ENCODE measurements at regions not wholly inside any gene's neighbourhood (a gene's known extent, or its start where the extent isn't known, plus 50 kb on each side); places are given as distances from the start of the nearest gene placed in this dataset.

DNA sequence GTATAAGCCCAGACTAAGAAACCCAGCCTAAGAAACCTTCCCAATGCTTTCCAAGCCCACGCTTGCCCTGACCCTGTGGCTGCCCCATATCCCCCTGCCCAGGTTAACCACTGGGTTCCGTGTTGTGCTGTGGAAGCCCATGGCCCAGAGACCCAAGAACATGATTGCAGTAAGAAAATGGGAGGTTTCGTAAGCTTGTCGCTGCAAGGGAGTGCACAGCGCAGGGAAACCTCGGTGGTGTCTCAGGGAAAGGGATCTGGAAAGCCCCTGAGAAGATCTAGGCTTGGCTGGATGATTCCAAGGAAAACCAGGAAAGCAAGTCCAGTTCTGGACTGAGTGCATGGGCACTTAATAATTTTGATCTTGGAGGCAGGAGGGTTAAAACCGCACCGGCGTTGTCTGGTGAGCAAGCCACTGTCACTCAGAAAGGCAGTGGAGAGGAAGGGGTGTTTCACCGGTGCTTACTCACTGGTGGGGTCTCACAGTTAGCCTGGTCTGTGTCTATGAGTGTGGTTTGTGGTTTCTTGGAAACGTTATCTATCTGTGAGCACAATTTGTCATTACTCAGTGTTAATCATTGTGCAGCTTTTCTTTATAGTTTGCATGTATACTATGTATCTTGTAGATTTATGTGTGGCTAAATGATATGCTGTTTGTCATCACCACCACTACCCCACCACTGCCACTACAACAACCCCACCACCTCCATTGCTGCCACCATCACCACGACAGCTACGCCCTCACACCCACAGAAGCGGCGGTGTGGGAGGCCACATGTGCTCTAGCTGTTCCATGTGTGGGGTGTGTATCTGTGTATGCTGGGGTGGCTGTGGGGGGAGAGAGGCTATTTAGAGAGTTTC, 53.3 kb upstream of the PRDM11 start:
- intact Hi-C loops (cut with DNase I), result no loop called here
- H3K27ac ChIP-seq, result no peak overlapping the region
- no peak overlapping the region for H3K4me3 ChIP-seq
- no peak for TF ChIP-seq EP300 (IDR thresholded peaks at IDR 0.05)
- TF ChIP-seq, protein P1, sequence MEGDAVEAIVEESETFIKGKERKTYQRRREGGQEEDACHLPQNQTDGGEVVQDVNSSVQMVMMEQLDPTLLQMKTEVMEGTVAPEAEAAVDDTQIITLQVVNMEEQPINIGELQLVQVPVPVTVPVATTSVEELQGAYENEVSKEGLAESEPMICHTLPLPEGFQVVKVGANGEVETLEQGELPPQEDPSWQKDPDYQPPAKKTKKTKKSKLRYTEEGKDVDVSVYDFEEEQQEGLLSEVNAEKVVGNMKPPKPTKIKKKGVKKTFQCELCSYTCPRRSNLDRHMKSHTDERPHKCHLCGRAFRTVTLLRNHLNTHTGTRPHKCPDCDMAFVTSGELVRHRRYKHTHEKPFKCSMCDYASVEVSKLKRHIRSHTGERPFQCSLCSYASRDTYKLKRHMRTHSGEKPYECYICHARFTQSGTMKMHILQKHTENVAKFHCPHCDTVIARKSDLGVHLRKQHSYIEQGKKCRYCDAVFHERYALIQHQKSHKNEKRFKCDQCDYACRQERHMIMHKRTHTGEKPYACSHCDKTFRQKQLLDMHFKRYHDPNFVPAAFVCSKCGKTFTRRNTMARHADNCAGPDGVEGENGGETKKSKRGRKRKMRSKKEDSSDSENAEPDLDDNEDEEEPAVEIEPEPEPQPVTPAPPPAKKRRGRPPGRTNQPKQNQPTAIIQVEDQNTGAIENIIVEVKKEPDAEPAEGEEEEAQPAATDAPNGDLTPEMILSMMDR (IDR thresholded peaks at IDR 0.05), result no peak
- TF ChIP-seq POLR2A (IDR thresholded peaks at IDR 0.05), result no peak
- H3K4me1 ChIP-seq (ENCODE audit: insufficient read depth), result peaks cover 8% of the 10 kb centered on the region
- no peak for DNase-seq
- H3K9me3 ChIP-seq, result no peaks in the 10 kb centered on the region
- H3K27me3 ChIP-seq, result no peaks in the 10 kb centered on the region
- WGBS, 3 donors, result 53 to 62% (median 55%) methylated on average over 15 of the region's 15 CpGs
- H3K36me3 ChIP-seq, result no peaks in the 10 kb centered on the region

DNA sequence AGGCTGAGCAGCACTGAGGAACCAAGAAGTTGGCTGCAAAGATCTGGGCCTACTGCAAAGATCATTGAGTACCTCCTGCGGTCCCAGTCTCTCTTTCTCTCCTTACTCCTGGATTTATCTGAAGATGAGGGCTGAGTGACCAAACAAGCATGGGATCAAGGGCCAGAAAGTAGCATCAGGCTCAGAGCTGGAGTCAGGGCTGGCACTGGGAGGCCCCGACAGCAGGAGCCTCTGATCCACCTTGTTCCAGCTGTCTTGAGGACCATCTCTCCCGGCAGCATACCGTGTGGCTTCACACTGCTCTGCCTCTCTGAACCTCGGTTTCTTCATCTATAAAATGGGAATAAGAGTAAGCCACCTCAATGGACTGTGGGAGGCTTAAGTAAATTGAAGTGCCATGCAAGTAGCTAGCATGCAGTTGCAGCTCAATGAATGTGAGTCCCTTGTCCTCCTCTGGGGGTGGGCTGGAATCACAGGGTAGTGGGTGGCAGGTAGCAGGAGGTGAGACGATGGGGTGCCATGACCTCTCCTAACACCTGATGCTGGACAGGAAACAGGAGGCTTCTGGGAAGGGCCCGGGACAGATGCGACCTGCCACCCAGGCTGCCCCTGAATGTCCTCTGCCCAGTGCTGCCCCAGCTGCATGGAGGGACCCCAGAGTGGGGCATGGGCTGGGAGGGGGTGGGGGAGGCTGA, 52.5 kb upstream of the PRDM11 start:
- Histone ChIP-seq H3K27me3 (no peaks in the 10 kb centered on the region), H3K4me1 (ENCODE audit: insufficient read depth) (peaks cover 8% of the 10 kb centered on the region), H3K4me3 (no peak overlapping the region), H3K9me3 (no peaks in the 10 kb centered on the region), H3K36me3 (no peaks in the 10 kb centered on the region), H3K27ac (no peak overlapping the region)
- DNase-seq, result no peak
- TF ChIP-seq POLR2A (IDR thresholded peaks at IDR 0.05) (no peak), EP300 (IDR thresholded peaks at IDR 0.05) (no peak)
- TF ChIP-seq, protein P1 (IDR thresholded peaks at IDR 0.05), result no peak
- intact Hi-C loops (cut with DNase I), result no loop called here
- 76 to 89% (median 77%) methylated on average over 8 of the region's 8 CpGs for WGBS, 3 donors

- no peak overlapping the region for H3K4me3 ChIP-seq
- H3K4me1 ChIP-seq (ENCODE audit: insufficient read depth), result peaks cover 5% of the 10 kb centered on the region
- no peaks in the 10 kb centered on the region for H3K27me3 ChIP-seq
- no peaks in the 10 kb centered on the region for H3K9me3 ChIP-seq
- 53 to 68% (median 62%) methylated on average over 10 of the region's 10 CpGs for WGBS, 3 donors
- TF ChIP-seq, protein P1 (IDR thresholded peaks at IDR 0.05), result no peak
- no peak for TF ChIP-seq EP300 (IDR thresholded peaks at IDR 0.05)
- no peak for TF ChIP-seq POLR2A (IDR thresholded peaks at IDR 0.05)
- H3K36me3 ChIP-seq, result no peaks in the 10 kb centered on the region
- H3K27ac ChIP-seq, result no peak overlapping the region
- no peak for DNase-seq
- intact Hi-C loops (cut with DNase I), result no loop called here
Observed at GRCh38 chr11:45094958-45095690, 51.3 kb upstream of the PRDM11 start.

DNA sequence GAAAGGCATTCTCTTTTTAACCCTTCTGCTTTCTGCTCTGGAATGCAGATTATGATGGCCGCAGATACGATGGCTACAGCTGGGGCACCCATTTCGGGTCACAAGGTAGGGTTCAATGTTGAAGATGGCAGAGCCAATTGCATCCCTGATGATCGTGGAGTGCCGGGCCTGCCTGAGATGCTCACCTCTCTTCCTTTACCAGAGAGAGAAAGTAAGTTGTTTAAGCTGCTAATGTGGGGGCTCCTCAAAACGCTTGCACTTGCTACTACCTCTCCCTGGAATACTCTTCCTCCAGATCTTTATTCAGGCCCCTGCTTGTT, 50.8 kb upstream of the PRDM11 start:
- no peak overlapping the region for H3K4me3 ChIP-seq
- TF ChIP-seq EP300 (IDR thresholded peaks at IDR 0.05), result no peak
- TF ChIP-seq POLR2A (IDR thresholded peaks at IDR 0.05), result no peak
- TF ChIP-seq, protein P1 (IDR thresholded peaks at IDR 0.05), result no peak
- no peak overlapping the region for H3K27ac ChIP-seq
- H3K27me3 ChIP-seq, result no peaks in the 10 kb centered on the region
- no peaks in the 10 kb centered on the region for H3K36me3 ChIP-seq
- intact Hi-C loops (cut with DNase I), result no loop called here
- no peak for DNase-seq
- WGBS, 3 donors, result 68 to 81% (median 78%) methylated on average over 6 of the region's 6 CpGs
- peaks cover 5% of the 10 kb centered on the region for H3K4me1 ChIP-seq (ENCODE audit: insufficient read depth)
- H3K9me3 ChIP-seq, result no peaks in the 10 kb centered on the region

All from ovary (tissue), 7 donors.